Bronchial epithelial cell (primary cell): ENCODE measurements at regions not wholly inside any gene's neighbourhood (a gene's known extent, or its start where the extent isn't known, plus 50 kb on each side); places are given as distances from the start of the nearest gene placed in this dataset.

Experiments
- DNase-seq: peaks from one replicate; pipeline ENCODE4 v3.0.0-alpha.2; 2010; ENCODE audit warnings: low read depth
- FAIRE-seq: peaks from 2 replicates; lab custom pipeline; 2011; peaks lifted over from hg19 to GRCh38; lab: Jason Lieb, UNC
- H3K27me3 ChIP-seq: 2 replicates; pipeline ENCODE4 v1.5.1; 2011; ENCODE audit warnings: low read length; ENCODE audit not compliant: control insufficient read depth, insufficient read depth
- H3K36me3 ChIP-seq: 2 replicates; pipeline ENCODE4 v1.5.1; 2011; ENCODE audit warnings: low read length; ENCODE audit not compliant: control insufficient read depth, insufficient read depth
- H3K4me3 ChIP-seq: 2 replicates; pipeline ENCODE4 v1.5.1; 2011; ENCODE audit warnings: mild to moderate bottlenecking, low read depth, low read length, control low read depth
- TF ChIP-seq, protein P1 (sequence below): IDR thresholded peaks from 2 replicates; pipeline ENCODE4 v1.5.1; 2011; ENCODE audit warnings: mild to moderate bottlenecking, moderate library complexity, low read length, control low read depth, inconsistent platforms; ENCODE audit not compliant: insufficient read depth, severe bottlenecking

DNA sequence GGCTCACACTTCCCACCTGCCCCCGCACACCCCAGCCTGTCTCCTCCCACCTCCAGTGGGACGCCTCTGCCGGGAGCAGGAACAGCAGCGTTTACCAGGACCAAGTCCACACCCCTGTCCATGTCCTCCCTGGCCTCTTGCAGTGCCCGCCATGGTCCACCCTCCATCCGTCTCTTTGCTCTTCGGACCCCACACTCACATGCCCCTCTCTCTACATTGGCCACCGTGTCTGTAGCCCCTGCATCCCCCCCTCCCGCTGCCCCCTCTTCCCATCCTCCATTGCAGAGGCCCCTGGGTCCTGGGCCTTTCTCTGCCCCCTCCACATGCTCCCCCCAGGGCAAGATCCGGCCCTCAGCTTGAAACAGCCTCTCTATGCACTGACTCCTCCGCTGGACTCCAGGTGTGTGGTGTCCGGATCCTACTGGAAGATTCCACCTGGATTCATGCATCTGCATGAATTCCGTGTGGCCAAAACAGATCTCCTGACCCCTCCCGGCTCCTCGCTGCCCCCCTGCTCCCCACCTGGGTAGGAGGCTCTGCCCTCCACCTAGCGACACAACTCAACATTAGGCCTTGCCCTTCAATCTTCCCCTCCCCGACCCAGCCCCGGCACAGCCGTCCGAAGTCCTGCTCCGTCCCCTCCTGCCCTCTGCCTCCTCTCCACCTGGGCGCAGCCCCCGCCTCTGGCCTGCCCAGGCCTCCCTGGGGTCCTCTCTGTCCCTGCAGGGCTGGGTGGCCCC is 168.5 kb downstream of the OLFM1 start:
- Histone ChIP-seq H3K27me3 (no peaks in the 10 kb centered on the region), H3K4me3 (no peak overlapping the region), H3K36me3 (no peaks in the 10 kb centered on the region)
- FAIRE-seq (no peak), DNase-seq (no peak)
- TF ChIP-seq, protein P1, sequence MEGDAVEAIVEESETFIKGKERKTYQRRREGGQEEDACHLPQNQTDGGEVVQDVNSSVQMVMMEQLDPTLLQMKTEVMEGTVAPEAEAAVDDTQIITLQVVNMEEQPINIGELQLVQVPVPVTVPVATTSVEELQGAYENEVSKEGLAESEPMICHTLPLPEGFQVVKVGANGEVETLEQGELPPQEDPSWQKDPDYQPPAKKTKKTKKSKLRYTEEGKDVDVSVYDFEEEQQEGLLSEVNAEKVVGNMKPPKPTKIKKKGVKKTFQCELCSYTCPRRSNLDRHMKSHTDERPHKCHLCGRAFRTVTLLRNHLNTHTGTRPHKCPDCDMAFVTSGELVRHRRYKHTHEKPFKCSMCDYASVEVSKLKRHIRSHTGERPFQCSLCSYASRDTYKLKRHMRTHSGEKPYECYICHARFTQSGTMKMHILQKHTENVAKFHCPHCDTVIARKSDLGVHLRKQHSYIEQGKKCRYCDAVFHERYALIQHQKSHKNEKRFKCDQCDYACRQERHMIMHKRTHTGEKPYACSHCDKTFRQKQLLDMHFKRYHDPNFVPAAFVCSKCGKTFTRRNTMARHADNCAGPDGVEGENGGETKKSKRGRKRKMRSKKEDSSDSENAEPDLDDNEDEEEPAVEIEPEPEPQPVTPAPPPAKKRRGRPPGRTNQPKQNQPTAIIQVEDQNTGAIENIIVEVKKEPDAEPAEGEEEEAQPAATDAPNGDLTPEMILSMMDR: no peak

DNA sequence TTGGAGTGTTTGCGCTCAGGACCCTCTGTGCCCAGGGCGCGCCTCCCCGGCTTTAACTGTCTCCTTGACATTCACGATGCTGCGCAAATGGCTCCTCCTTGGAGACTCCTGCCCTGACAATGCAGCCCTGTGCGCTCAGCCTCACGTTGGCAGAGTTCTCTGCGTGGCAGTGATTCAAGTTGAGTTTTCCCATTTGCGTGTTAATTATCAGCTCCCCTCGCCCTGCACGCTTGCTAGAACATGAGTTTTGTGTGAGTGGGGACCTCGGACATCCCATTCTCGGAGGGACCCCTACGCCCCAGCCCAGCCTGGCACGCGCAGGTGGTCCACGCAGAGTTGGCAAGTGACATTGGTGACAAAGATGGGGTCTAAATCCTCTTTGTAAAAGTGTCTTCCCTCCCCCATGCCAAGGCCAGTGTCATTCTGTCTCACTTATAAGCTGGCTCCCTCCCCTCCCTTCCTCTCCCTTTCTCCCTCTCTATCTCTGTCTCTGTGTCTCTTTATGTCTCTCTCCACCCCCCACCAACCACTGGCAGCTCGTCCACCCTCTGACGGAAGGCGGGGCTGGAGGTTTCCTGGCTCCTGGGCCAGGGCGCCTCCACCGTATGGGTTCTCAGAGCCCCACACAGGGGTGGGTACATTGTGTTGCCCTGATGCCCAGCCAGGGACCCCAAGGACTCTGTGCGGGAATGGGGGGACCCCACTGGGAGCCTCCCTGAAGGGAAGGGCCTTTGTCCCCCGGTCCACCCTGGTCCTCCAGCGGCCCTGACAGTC is 169.3 kb downstream of the OLFM1 start:
- DNase-seq (no peak), FAIRE-seq (no peak)
- TF ChIP-seq, protein P1: no peak
- Histone ChIP-seq H3K36me3 (no peaks in the 10 kb centered on the region), H3K4me3 (no peak overlapping the region), H3K27me3 (no peaks in the 10 kb centered on the region)

DNA sequence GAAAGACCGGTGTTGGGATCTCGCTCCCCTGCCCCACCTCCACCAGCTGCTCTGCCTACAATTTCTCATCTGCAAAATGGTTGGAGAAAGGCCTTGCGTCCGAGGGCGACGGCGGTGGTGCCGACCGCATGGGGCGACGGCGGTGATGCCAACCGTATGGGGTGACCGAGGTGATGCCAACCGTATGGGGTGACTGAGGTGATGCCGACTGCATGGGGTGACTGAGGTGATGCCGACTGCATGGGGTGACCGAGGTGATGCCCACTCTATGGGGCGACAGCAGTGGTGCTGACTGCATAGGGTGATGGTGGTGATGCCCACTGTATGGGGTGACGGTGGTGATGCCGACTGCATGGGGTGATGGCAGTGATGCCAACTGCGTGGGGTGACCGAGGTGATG is 171.0 kb downstream of the OLFM1 start:
- DNase-seq (no peak), FAIRE-seq (no peak)
- TF ChIP-seq, protein P1: no peak
- Histone ChIP-seq H3K27me3 (no peaks in the 10 kb centered on the region), H3K4me3 (no peak overlapping the region), H3K36me3 (no peaks in the 10 kb centered on the region)

DNA sequence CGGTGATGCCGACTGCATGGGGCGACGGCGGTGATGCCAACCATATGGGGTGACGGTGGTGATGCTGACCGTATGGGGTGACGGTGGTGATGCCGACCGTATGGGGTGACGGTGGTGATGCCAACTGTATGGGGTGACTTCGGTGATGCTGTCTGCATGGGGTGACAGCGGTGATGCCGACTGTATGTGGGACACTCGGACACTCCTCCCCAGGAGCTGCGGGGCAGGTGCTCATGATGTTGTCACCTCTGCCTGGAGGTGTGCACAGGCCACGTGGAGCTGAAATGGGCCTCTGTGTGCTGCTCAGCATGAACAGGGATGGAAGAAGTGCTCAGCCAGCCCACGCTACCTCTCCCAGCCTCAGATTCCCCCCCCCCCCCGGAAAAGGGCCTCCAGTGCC is 171.8 kb downstream of the OLFM1 start:
- FAIRE-seq (no peak), DNase-seq (no peak)
- TF ChIP-seq, protein P1: no peak
- Histone ChIP-seq H3K36me3 (no peaks in the 10 kb centered on the region), H3K27me3 (no peaks in the 10 kb centered on the region), H3K4me3 (no peak overlapping the region)

DNA sequence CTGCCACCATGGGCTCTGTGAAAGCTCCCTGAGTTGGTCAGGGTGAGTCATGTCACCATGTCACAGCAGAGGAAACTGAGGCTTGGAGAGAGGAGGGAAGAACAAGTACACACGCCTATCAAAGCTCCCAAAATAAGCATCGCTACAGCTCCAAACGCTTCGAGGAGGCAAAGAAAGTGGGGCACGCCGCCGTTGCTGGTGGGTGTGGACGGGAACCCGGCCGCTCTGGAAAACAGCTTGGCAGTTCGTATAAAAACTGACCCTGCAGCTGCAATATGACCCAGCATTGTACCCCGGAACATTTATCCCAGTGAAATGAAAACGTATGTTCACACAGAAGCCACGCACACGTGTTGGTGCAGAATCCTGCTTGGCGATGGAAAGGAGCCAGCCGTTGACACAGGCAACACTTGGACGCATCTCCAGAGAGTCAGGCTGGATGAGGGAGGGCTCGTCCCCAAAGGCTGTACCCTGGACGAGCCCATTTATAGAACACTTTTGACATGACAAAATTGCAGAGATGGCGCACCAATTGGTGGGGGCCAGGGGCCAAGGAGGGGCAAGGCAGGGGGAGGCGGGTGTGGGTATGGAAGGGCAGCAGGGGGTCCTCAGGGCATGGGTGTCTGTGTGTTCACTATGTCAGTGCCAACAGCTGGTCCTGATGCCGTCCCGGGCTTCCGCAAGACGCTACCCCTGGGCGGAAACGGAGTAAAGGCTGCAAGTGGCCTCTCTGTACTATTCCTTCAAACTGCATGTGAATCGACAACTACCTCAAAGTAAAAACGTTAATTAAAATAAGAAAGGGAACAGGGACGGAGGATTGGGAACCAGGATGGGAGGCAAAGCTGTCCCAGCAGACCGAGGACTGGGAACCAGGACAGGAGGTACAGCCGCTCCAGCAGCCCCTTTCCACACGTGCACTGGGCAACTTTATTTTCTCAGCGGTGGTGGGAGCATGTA is 173.0 kb downstream of the OLFM1 start:
- DNase-seq (no peak), FAIRE-seq (peak; percentile 75)
- Histone ChIP-seq H3K27me3 (no peaks in the 10 kb centered on the region), H3K4me3 (no peak overlapping the region), H3K36me3 (no peaks in the 10 kb centered on the region)
- TF ChIP-seq, protein P1: no peak
